HEK293T (cell line): ENCODE measurements at regions not wholly inside any gene's neighbourhood (a gene's known extent, or its start where the extent isn't known, plus 50 kb on each side); places are given as distances from the start of the nearest gene placed in this dataset.

ENCODE experiments used
- CTCF ChIA-PET: fragments of 350-600 bp; formaldehyde crosslinking; extraction: SDS; loops from one replicate; lab custom pipeline; 2021; ENCODE audit warnings: antibody characterized with exemption, inconsistent platforms; lab: Yijun Ruan, JAX
- POLR2A ChIA-PET: fragments of 350-600 bp; formaldehyde crosslinking; extraction: SDS; loops from one replicate; lab custom pipeline; 2020; ENCODE audit warnings: antibody characterized with exemption, inconsistent platforms; lab: Yijun Ruan, JAX
- DNase-seq: peaks from one replicate; pipeline ENCODE4 v3.0.0; 2012; ENCODE audit warnings: mixed read lengths; ENCODE audit errors: extremely low spot score
- ARNT ChIP-seq: fragments of 450-650 bp; IDR thresholded peaks from 2 replicates; pipeline ENCODE4 v1.6.1; 2017; ENCODE audit warnings: mild to moderate bottlenecking
- BHLHE40 ChIP-seq: fragments of 450-650 bp; IDR thresholded peaks from 2 replicates; pipeline ENCODE4 v1.6.1; 2016; ENCODE audit warnings: mild to moderate bottlenecking, moderate library complexity, borderline replicate concordance
- CTBP1 ChIP-seq: fragments of 450-650 bp; IDR thresholded peaks from 2 replicates; pipeline ENCODE4 v1.6.1; 2016; ENCODE audit warnings: borderline replicate concordance
- ELF4 ChIP-seq: fragments of 450-650 bp; IDR thresholded peaks from 2 replicates; pipeline ENCODE4 v1.6.1; 2017; ENCODE audit warnings: antibody characterized with exemption
- FOXA1 ChIP-seq: fragments of 450-650 bp; IDR thresholded peaks from 2 replicates; pipeline ENCODE4 v1.6.1; 2016; ENCODE audit warnings: mild to moderate bottlenecking
- FOXK2 ChIP-seq: fragments of 450-650 bp; IDR thresholded peaks from 2 replicates; pipeline ENCODE4 v1.6.1; 2016; ENCODE audit warnings: mild to moderate bottlenecking
- FOXM1 ChIP-seq: fragments of 450-650 bp; IDR thresholded peaks from 2 replicates; pipeline ENCODE4 v1.6.1; 2017; ENCODE audit warnings: mild to moderate bottlenecking, borderline replicate concordance
- HDGF ChIP-seq: fragments of 450-650 bp; IDR thresholded peaks from 2 replicates; pipeline ENCODE4 v1.6.1; 2017; ENCODE audit warnings: antibody characterized with exemption, borderline replicate concordance
- L3MBTL2 ChIP-seq: fragments of 450-650 bp; conservative IDR thresholded peaks from 2 replicates; pipeline ENCODE4 v1.6.1; 2016; ENCODE audit warnings: mild to moderate bottlenecking
- LEF1 ChIP-seq: fragments of 450-650 bp; IDR thresholded peaks from 2 replicates; pipeline ENCODE4 v1.6.1; 2017; ENCODE audit warnings: mild to moderate bottlenecking, borderline replicate concordance
- NFRKB ChIP-seq: fragments of 450-650 bp; IDR thresholded peaks from 2 replicates; pipeline ENCODE4 v1.6.1; 2016; ENCODE audit warnings: mild to moderate bottlenecking, moderate library complexity
- SP1 ChIP-seq: fragments of 450-650 bp; IDR thresholded peaks from 2 replicates; pipeline ENCODE4 v1.6.1; 2017
- SUZ12 ChIP-seq: fragments of 450-650 bp; IDR thresholded peaks from 2 replicates; pipeline ENCODE4 v1.6.1; 2016; ENCODE audit warnings: mild to moderate bottlenecking
- TARDBP ChIP-seq: fragments of 450-650 bp; IDR thresholded peaks from 2 replicates; pipeline ENCODE4 v1.6.1; 2016
- ZNF384 ChIP-seq: fragments of 450-650 bp; IDR thresholded peaks from 2 replicates; pipeline ENCODE4 v1.6.1; 2016
- TF ChIP-seq, protein P1 (sequence below): fragments of 450-650 bp; IDR thresholded peaks from 2 replicates; pipeline ENCODE4 v1.6.1; 2016

DNA sequence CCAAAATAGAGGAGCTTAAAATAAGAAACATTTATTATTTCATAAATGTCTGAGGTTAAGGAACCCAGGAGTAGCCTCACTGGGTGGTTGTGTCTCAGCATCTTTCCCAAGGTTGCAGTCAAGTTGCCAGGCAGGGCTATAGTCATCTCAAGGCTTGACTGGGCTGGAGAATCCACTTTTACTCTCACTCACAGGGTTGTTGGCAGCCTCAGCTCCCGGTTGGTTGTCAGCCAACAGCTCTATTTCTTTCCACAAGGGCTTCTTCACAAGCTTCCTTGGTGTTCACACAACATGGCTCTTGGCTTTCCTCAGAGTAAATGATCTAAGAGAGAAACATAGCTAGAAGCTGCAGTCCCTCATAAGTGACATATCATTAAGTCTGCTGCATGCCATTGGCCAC lies 55.6 kb upstream of the TEX51 start:
- DNase-seq: no peak
- TF ChIP-seq SP1: no peak
- TF ChIP-seq HDGF: no peak
- TF ChIP-seq TARDBP: no peak
- TF ChIP-seq BHLHE40: no peak
- no peak for TF ChIP-seq ELF4
- TF ChIP-seq FOXA1: no peak
- no peak for TF ChIP-seq SUZ12
- TF ChIP-seq, protein P1, sequence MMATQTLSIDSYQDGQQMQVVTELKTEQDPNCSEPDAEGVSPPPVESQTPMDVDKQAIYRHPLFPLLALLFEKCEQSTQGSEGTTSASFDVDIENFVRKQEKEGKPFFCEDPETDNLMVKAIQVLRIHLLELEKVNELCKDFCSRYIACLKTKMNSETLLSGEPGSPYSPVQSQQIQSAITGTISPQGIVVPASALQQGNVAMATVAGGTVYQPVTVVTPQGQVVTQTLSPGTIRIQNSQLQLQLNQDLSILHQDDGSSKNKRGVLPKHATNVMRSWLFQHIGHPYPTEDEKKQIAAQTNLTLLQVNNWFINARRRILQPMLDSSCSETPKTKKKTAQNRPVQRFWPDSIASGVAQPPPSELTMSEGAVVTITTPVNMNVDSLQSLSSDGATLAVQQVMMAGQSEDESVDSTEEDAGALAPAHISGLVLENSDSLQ: no peak
- TF ChIP-seq L3MBTL2: no peak
- TF ChIP-seq ARNT: no peak
- no peak for TF ChIP-seq FOXM1
- TF ChIP-seq CTBP1: no peak
- TF ChIP-seq LEF1: no peak
- no peak for TF ChIP-seq FOXK2
- no peak for TF ChIP-seq NFRKB
- no peak for TF ChIP-seq ZNF384
- ChIA-PET CTCF (no interaction called here), POLR2A (no interaction called here)

DNA sequence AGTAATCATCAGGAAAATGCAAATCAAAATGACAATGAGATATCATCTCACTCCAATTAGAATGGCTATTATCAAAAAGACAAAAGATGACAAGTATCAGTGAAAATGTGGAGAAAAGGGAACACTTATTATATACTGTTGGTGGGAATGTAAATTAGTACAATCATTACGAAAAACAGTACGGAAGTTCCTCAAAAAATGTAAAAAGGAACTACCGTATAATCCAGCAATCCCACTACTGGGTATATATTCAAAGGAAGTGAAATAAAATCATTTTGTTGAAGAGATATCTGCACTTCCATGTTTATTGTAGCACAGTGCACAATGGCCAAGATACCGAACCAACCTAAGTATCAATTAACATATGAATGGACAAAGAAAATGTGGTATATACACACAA lies 52.4 kb upstream of the TEX51 start:
- no peak for DNase-seq
- ChIA-PET CTCF (no interaction called here), POLR2A (no interaction called here)
- TF ChIP-seq NFRKB (no peak), BHLHE40 (no peak), TARDBP (no peak), FOXK2 (no peak), CTBP1 (no peak), ZNF384 (no peak), SUZ12 (no peak), ARNT (no peak)
